IMR-90 (cell line): ENCODE measurements at regions not wholly inside any gene's neighbourhood (a gene's known extent, or its start where the extent isn't known, plus 50 kb on each side); places are given as distances from the start of the nearest gene placed in this dataset.

ENCODE experiments used
- ATAC-seq: fragments of 200-7000 bp; cut with Tn5 transposase; 2 replicates; pipeline ENCODE4 v1.9.1; 2020; ENCODE audit warnings: low read depth, mild to moderate bottlenecking, moderate library complexity
- BruUV-seq: library from RNA; stranded (reverse); fragments of 400-500 nt; replicated peaks from 2 replicates; lab custom pipeline; 2021; lab: Mats Ljungman, UMichigan
- CTCF ChIA-PET: fragments of 300-600 bp; formaldehyde crosslinking; extraction: SDS; loops from one replicate; lab custom pipeline; 2021; ENCODE audit warnings: antibody characterized with exemption; lab: Yijun Ruan, JAX
- POLR2A ChIA-PET: fragments of 300-600 bp; sonication (Branson Sonifier 250); formaldehyde crosslinking; loops from one replicate; lab custom pipeline; 2022; ENCODE audit warnings: antibody characterized with exemption; ENCODE audit not compliant: unreplicated experiment; lab: Charles Lee
- DNase-seq: peaks from one replicate; pipeline ENCODE4 v3.0.0; 2013
- H2AFZ ChIP-seq: replicated peaks from 2 replicates; pipeline ENCODE3; 2013; ENCODE audit warnings: low read length, mild to moderate bottlenecking; ENCODE audit not compliant: poor library complexity
- H2AK5ac ChIP-seq: 2 replicates; pipeline ENCODE4 v1.6.1; 2013; ENCODE audit warnings: low read depth, low read length, inconsistent platforms
- H2AK9ac ChIP-seq: replicated peaks from 2 replicates; pipeline ENCODE3; 2013; ENCODE audit warnings: mild to moderate bottlenecking, low read depth, low read length, moderate library complexity; ENCODE audit not compliant: poor library complexity
- H2BK120ac ChIP-seq: 2 replicates; pipeline ENCODE4 v1.6.1; 2013; ENCODE audit warnings: low read depth, low read length, inconsistent platforms
- H2BK15ac ChIP-seq: 3 replicates; pipeline ENCODE4 v1.6.1; 2013; ENCODE audit warnings: low read depth, low read length, inconsistent platforms
- H2BK20ac ChIP-seq: 2 replicates; pipeline ENCODE4 v1.6.1; 2013; ENCODE audit warnings: low read depth, mild to moderate bottlenecking, inconsistent platforms, low read length, moderate library complexity
- H2BK5ac ChIP-seq: 2 replicates; pipeline ENCODE4 v1.6.1; 2013; ENCODE audit warnings: mild to moderate bottlenecking, low read depth, low read length, inconsistent platforms; ENCODE audit not compliant: poor library complexity, severe bottlenecking
- H3K14ac ChIP-seq: replicated peaks from 2 replicates; pipeline ENCODE4 v1.6.1; 2013; ENCODE audit warnings: low read depth, low read length, inconsistent platforms
- H3K18ac ChIP-seq: 2 replicates; pipeline ENCODE4 v1.6.1; 2013; ENCODE audit warnings: low read depth, low read length, control low read depth
- H3K23ac ChIP-seq: 2 replicates; pipeline ENCODE4 v1.6.1; 2013; ENCODE audit warnings: low read depth, low read length, inconsistent platforms
- H3K27ac ChIP-seq: 2 replicates; pipeline ENCODE4 v1.5.1; 2013; ENCODE audit warnings: mild to moderate bottlenecking, control low read depth, low read length; ENCODE audit not compliant: insufficient read depth
- H3K27me3 ChIP-seq: 2 replicates; pipeline ENCODE4 v1.6.1; 2013; ENCODE audit warnings: low read length; ENCODE audit not compliant: control insufficient read depth, insufficient read depth
- H3K36me3 ChIP-seq: 2 replicates; pipeline ENCODE4 v1.6.1; 2013; ENCODE audit warnings: low read length, mixed read lengths; ENCODE audit not compliant: control insufficient read depth, insufficient read depth
- H3K4ac ChIP-seq: 2 replicates; pipeline ENCODE4 v1.6.1; 2013; ENCODE audit warnings: low read depth, low read length, inconsistent platforms
- H3K4me1 ChIP-seq: 2 replicates; pipeline ENCODE4 v1.6.1; 2013; ENCODE audit warnings: low read length, mixed read lengths; ENCODE audit not compliant: control insufficient read depth, insufficient read depth
- H3K4me2 ChIP-seq: 2 replicates; pipeline ENCODE4 v1.6.1; 2013; ENCODE audit warnings: low read depth, mild to moderate bottlenecking, control low read depth, low read length, moderate library complexity
- H3K4me3 ChIP-seq: 2 replicates; pipeline ENCODE4 v1.5.1; 2013; ENCODE audit warnings: low read depth, mild to moderate bottlenecking, control low read depth, low read length, moderate library complexity; ENCODE audit not compliant: insufficient read depth
- H3K56ac ChIP-seq: 2 replicates; pipeline ENCODE4 v1.6.1; 2013; ENCODE audit warnings: low read length, inconsistent platforms; ENCODE audit not compliant: insufficient read depth; ENCODE audit errors: extremely low read depth
- H3K79me1 ChIP-seq, 2 experiments: 2 replicates each; pipeline ENCODE4 v1.6.1; 2013; ENCODE audit warnings: low read length in 2 of 2, inconsistent platforms in 1 of 2, low read depth in 1 of 2
- H3K9ac ChIP-seq: 2 replicates; pipeline ENCODE4 v1.6.1; 2013; ENCODE audit warnings: low read depth, low read length, control low read depth
- H3K9me1 ChIP-seq: 2 replicates; pipeline ENCODE4 v1.6.1; 2013; ENCODE audit warnings: low read length, inconsistent platforms; ENCODE audit not compliant: insufficient read depth
- H3K9me3 ChIP-seq: 2 replicates; pipeline ENCODE4 v1.6.1; 2013; ENCODE audit warnings: low read length; ENCODE audit not compliant: control insufficient read depth, insufficient read depth
- H4K20me1 ChIP-seq: 2 replicates; pipeline ENCODE4 v1.6.1; 2013; ENCODE audit warnings: low read length, inconsistent platforms; ENCODE audit not compliant: insufficient read depth
- H4K5ac ChIP-seq: 2 replicates; pipeline ENCODE4 v1.6.1; 2013; ENCODE audit warnings: mild to moderate bottlenecking, low read depth, low read length, control low read depth
- H4K8ac ChIP-seq, 2 experiments: 2 replicates each; pipeline ENCODE4 v1.6.1; 2013; ENCODE audit warnings: low read depth in 2 of 2, low read length in 2 of 2, control low read depth in 1 of 2, inconsistent platforms in 1 of 2
- H4K91ac ChIP-seq: 2 replicates; pipeline ENCODE4 v1.6.1; 2013; ENCODE audit warnings: low read depth, low read length, inconsistent platforms; ENCODE audit not compliant: insufficient read depth
- CEBPB ChIP-seq: IDR thresholded peaks from 2 replicates; pipeline ENCODE4 v1.6.1; 2012; ENCODE audit warnings: low read depth, low read length, improper control_type of control experiment
- CTCF ChIP-seq: conservative IDR thresholded peaks from 2 replicates; pipeline ENCODE4 v1.5.1; 2012; ENCODE audit warnings: mild to moderate bottlenecking, low read depth, low read length, improper control_type of control experiment
- MAFK ChIP-seq: IDR thresholded peaks from 2 replicates; pipeline ENCODE4 v1.6.1; 2012; ENCODE audit warnings: low read depth, low read length, improper control_type of control experiment
- NFE2L2 ChIP-seq: fragments of 150-350 bp; IDR thresholded peaks from 2 replicates; pipeline ENCODE4 v1.6.1; 2016; ENCODE audit warnings: low read depth, mild to moderate bottlenecking, low read length
- POLR2A ChIP-seq: IDR thresholded peaks from 2 replicates; pipeline ENCODE4 v1.6.1; 2012; ENCODE audit warnings: mild to moderate bottlenecking, low read depth, low read length
- RAD21 ChIP-seq: IDR thresholded peaks from 2 replicates; pipeline ENCODE4 v1.6.1; 2012; ENCODE audit warnings: low read length, improper control_type of control experiment
- RFX5 ChIP-seq: IDR thresholded peaks from 2 replicates; pipeline ENCODE4 v1.8.0; 2012; ENCODE audit warnings: low read depth, mild to moderate bottlenecking, low read length, moderate library complexity
- SMC3 ChIP-seq: fragments of 150-350 bp; IDR thresholded peaks from 2 replicates; pipeline ENCODE4 v1.6.1; 2016; ENCODE audit warnings: low read depth, mild to moderate bottlenecking, antibody characterized with exemption, low read length, moderate library complexity
- USF2 ChIP-seq: fragments of 150-350 bp; IDR thresholded peaks from 2 replicates; pipeline ENCODE4 v1.6.1; 2017; ENCODE audit warnings: mild to moderate bottlenecking, antibody characterized with exemption, low read length, low read depth
- WGBS, 2 experiments: methylation state at CpG; one replicate each; pipeline versions ENCODE4 v1.1.5 to v1.1.7; 2013; ENCODE audit warnings: missing lambda C conversion rate in 2 of 2; ENCODE audit not compliant: insufficient read length in 1 of 2; ENCODE audit errors: extremely low coverage in 2 of 2; 5-methylcytosine and 5-hydroxymethylcytosine counted together
- dilution Hi-C: fragments of 300-500 bp; cut with HindIII; formaldehyde crosslinking; loops from one replicate; pipeline ENCODE4 v1.14.3; 2018; ENCODE audit warnings: low sequenced_read_pairs; ENCODE audit not compliant: unreplicated experiment
- in situ Hi-C: fragments of 300-500 bp; cut with MboI; formaldehyde crosslinking; loops from 3 replicates; pipeline ENCODE4 v1.14.3; 2019; ENCODE audit warnings: low sequenced_read_pairs, inconsistent platforms, mixed read lengths
- intact Hi-C: fragments of 100-400 bp; cut with micrococcal nuclease; formaldehyde crosslinking; loops from 2 replicates; pipeline ENCODE4 v1.10.0; 2022

- no peak overlapping the region for H3K4me2 ChIP-seq
- H2BK5ac ChIP-seq = no peak overlapping the region
- no peak overlapping the region for H4K8ac ChIP-seq
- H2AK5ac ChIP-seq = no peak overlapping the region
- H3K27me3 ChIP-seq = peaks cover 39% of the 10 kb centered on the region
- H3K79me1 ChIP-seq = no peaks in the 10 kb centered on the region
- DNase-seq (no peak), ATAC-seq (no peak)
- no peak overlapping the region for H3K4ac ChIP-seq
- BruUV-seq = no TSS peak
- no peak overlapping the region for H3K56ac ChIP-seq
- no peak overlapping the region for H3K27ac ChIP-seq
- dilution Hi-C loops = no loop called here
- H2AFZ ChIP-seq = peak overlapping the region; percentile 39
- no peaks in the 10 kb centered on the region for H3K9me1 ChIP-seq
- H2AK9ac ChIP-seq = no peak overlapping the region
- H3K9ac ChIP-seq = no peak overlapping the region
- H3K4me1 ChIP-seq = peaks cover 1% of the 10 kb centered on the region; the same call in 1 of the 2 replicates
- H3K9me3 ChIP-seq = no peaks in the 10 kb centered on the region
- TF ChIP-seq USF2 (no peak), RAD21 (no peak), CTCF (no peak), NFE2L2 (no peak), SMC3 (no peak), RFX5 (no peak), MAFK (no peak), POLR2A (no peak), CEBPB (no peak)
- no peak overlapping the region for H2BK15ac ChIP-seq
- H3K4me3 ChIP-seq = no peak overlapping the region
- H4K91ac ChIP-seq = no peak overlapping the region
- intact Hi-C loops = no loop called here
- POLR2A ChIA-PET = no interaction called here
- H2BK120ac ChIP-seq = no peak overlapping the region
- no peak overlapping the region for H2BK20ac ChIP-seq
- no peak overlapping the region for H3K18ac ChIP-seq
- CTCF ChIA-PET = no interaction called here
- 18% methylated on average over 6 of the region's 9 CpGs; no CpG with 5 or more reads in 1 of the 2 experiments for WGBS, 2 experiments
- no peak overlapping the region for H3K23ac ChIP-seq
- no peak overlapping the region for H4K5ac ChIP-seq
- in situ Hi-C loops = no loop called here
- H3K36me3 ChIP-seq = no peaks in the 10 kb centered on the region
- H4K20me1 ChIP-seq = no peaks in the 10 kb centered on the region
- no peak overlapping the region for H3K14ac ChIP-seq
These were observed 80.6 kb upstream of the CLDN5 start for GRCh38 chr22:19604711-19605268.
